Loucy (cell line): ENCODE measurements at regions not wholly inside any gene's neighbourhood (a gene's known extent, or its start where the extent isn't known, plus 50 kb on each side); places are given as distances from the start of the nearest gene placed in this dataset.

Experiments
- H2AFZ ChIP-seq: fragments of 200-600 bp; sonication (generic); 2 replicates; pipeline ENCODE4 v1.6.0; 2016; ENCODE audit warnings: antibody characterized with exemption, mild to moderate bottlenecking, low read length, moderate library complexity
- H3F3A ChIP-seq: fragments of 200-600 bp; 2 replicates; pipeline ENCODE4 v1.6.0; 2016; ENCODE audit warnings: antibody characterized with exemption, low read depth, mild to moderate bottlenecking
- H3K27me3 ChIP-seq: fragments of 200-600 bp; sonication (generic); 2 replicates; pipeline ENCODE4 v1.6.1; 2014; ENCODE audit warnings: low read length, mild to moderate bottlenecking; ENCODE audit not compliant: insufficient read depth, poor library complexity, severe bottlenecking
- H3K36me3 ChIP-seq: fragments of 200-600 bp; sonication (generic); 2 replicates; pipeline ENCODE4 v1.6.1; 2016; ENCODE audit warnings: low read length; ENCODE audit not compliant: insufficient read depth
- H3K4me1 ChIP-seq: fragments of 200-600 bp; sonication (generic); 2 replicates; pipeline ENCODE4 v1.5.1; 2014; ENCODE audit warnings: low read length, mild to moderate bottlenecking; ENCODE audit not compliant: insufficient read depth, poor library complexity, severe bottlenecking
- H3K4me2 ChIP-seq: fragments of 200-600 bp; sonication (generic); 2 replicates; pipeline ENCODE4 v1.6.0; 2014; ENCODE audit warnings: antibody characterized with exemption, low read length, low read depth, mild to moderate bottlenecking; ENCODE audit not compliant: poor library complexity, severe bottlenecking
- H3K4me3 ChIP-seq: fragments of 200-600 bp; sonication (generic); 2 replicates; pipeline ENCODE4 v1.5.1; 2014; ENCODE audit warnings: low read length, mild to moderate bottlenecking, mixed read lengths; ENCODE audit not compliant: poor library complexity, severe bottlenecking
- H3K79me2 ChIP-seq: fragments of 200-600 bp; sonication (generic); 2 replicates; pipeline ENCODE4 v1.6.1; 2014; ENCODE audit warnings: low read length; ENCODE audit not compliant: insufficient read depth
- H3K9ac ChIP-seq: fragments of 200-600 bp; sonication (generic); 2 replicates; pipeline ENCODE4 v1.6.0; 2014; ENCODE audit warnings: mild to moderate bottlenecking, low read depth, low read length, moderate library complexity; ENCODE audit not compliant: poor library complexity, severe bottlenecking
- H3K9me2 ChIP-seq: fragments of 200-600 bp; sonication (generic); replicated peaks from 2 replicates; pipeline ENCODE4 v1.6.1; 2016; ENCODE audit warnings: low read depth, low read length, mixed read lengths
- H3K9me3 ChIP-seq: fragments of 200-600 bp; sonication (generic); 2 replicates; pipeline ENCODE4 v1.6.1; 2014; ENCODE audit warnings: mild to moderate bottlenecking, antibody characterized with exemption, low read length, low read depth; ENCODE audit not compliant: insufficient read depth
- H4K20me1 ChIP-seq: fragments of 200-600 bp; sonication (generic); 2 replicates; pipeline ENCODE4 v1.6.0; 2014; ENCODE audit warnings: antibody characterized with exemption, low read length, mild to moderate bottlenecking; ENCODE audit not compliant: insufficient read depth, poor library complexity, severe bottlenecking
- EZH2phosphoT487 ChIP-seq: fragments of 200-600 bp; IDR thresholded peaks from 2 replicates; pipeline ENCODE4 v1.6.1; 2018; ENCODE audit warnings: antibody characterized with exemption, mild to moderate bottlenecking, moderate library complexity, borderline replicate concordance
- TF ChIP-seq, protein P1 (sequence below): fragments of 200-600 bp; sonication (generic); conservative IDR thresholded peaks from 2 replicates; pipeline ENCODE4 v1.5.1; 2014; ENCODE audit warnings: mild to moderate bottlenecking, antibody characterized with exemption, low read length

DNA sequence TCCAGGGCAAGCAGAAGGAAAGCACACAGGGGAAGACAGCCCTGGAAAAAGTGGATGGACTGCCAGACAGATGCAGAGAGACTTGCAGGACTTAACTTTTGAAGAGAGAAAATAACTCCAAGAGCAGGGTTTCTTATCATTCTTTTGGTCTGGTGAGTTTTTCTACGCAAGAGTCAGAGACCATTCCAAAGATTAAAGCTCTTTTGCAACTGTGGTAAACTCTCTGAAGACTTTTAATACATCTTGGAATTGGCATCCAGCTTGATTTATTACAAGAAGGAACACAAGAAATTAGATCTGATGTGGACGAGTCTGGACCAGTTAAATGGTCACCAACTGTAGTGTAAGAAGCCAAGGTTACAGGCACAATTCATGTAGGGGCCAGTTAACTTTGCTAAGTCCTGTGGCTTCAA is 153.4 kb downstream of the SIPA1L2 start:
- Histone ChIP-seq H4K20me1 (no peaks in the 10 kb centered on the region), H3K27me3 (no peaks in the 10 kb centered on the region)

DNA sequence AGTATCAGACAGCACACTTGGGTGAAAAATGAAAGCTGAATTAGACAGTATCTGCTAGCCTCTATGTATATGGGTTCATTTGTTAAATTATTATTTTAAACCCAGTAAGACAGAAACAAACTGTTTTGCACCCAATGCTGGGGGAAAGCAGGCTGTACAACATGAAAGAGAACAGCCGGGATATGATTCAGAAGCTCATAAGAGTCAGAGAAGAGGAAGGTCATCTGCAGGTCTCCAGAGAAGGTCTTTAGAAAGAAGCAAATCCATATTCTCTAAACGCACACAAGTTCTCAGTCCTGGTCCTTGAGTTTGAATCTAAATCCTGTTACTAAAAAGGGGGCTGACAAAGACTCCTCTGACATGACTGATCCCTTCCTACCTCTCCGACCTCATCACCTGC is 155.1 kb downstream of the SIPA1L2 start:
- no peaks in the 10 kb centered on the region for H3K9me2 ChIP-seq
- no peak overlapping the region for H3K4me2 ChIP-seq
- no peaks in the 10 kb centered on the region for H3K27me3 ChIP-seq
- peaks cover 35% of the 10 kb centered on the region for H3K4me1 ChIP-seq
- TF ChIP-seq, protein P1, sequence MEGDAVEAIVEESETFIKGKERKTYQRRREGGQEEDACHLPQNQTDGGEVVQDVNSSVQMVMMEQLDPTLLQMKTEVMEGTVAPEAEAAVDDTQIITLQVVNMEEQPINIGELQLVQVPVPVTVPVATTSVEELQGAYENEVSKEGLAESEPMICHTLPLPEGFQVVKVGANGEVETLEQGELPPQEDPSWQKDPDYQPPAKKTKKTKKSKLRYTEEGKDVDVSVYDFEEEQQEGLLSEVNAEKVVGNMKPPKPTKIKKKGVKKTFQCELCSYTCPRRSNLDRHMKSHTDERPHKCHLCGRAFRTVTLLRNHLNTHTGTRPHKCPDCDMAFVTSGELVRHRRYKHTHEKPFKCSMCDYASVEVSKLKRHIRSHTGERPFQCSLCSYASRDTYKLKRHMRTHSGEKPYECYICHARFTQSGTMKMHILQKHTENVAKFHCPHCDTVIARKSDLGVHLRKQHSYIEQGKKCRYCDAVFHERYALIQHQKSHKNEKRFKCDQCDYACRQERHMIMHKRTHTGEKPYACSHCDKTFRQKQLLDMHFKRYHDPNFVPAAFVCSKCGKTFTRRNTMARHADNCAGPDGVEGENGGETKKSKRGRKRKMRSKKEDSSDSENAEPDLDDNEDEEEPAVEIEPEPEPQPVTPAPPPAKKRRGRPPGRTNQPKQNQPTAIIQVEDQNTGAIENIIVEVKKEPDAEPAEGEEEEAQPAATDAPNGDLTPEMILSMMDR: no peak
- no peak for TF ChIP-seq EZH2phosphoT487
- no peaks in the 10 kb centered on the region for H4K20me1 ChIP-seq
- H3K79me2 ChIP-seq: no peaks in the 10 kb centered on the region
- peaks cover 15% of the 10 kb centered on the region; the same call in 1 of the 2 replicates for H3K36me3 ChIP-seq
- no peak overlapping the region for H3K9ac ChIP-seq
- no peaks in the 10 kb centered on the region for H3K9me3 ChIP-seq
- no peaks in the 10 kb centered on the region for H3F3A ChIP-seq
- H3K4me3 ChIP-seq: no peak overlapping the region
- H2AFZ ChIP-seq: no peak overlapping the region

More for the DNA sequence above, 153.4 kb downstream of the SIPA1L2 start:
- H3F3A ChIP-seq: no peaks in the 10 kb centered on the region
- peaks cover 10% of the 10 kb centered on the region; the same call in 1 of the 2 replicates for H3K36me3 ChIP-seq
- TF ChIP-seq EZH2phosphoT487: no peak
- TF ChIP-seq, protein P1: no peak
- no peak overlapping the region for H2AFZ ChIP-seq
- no peak overlapping the region for H3K9ac ChIP-seq
- no peaks in the 10 kb centered on the region for H3K9me3 ChIP-seq
- H3K79me2 ChIP-seq: no peaks in the 10 kb centered on the region
- H3K4me2 ChIP-seq: no peak overlapping the region
- peaks cover 35% of the 10 kb centered on the region for H3K4me1 ChIP-seq
- H3K9me2 ChIP-seq: no peaks in the 10 kb centered on the region
- no peak overlapping the region for H3K4me3 ChIP-seq

DNA sequence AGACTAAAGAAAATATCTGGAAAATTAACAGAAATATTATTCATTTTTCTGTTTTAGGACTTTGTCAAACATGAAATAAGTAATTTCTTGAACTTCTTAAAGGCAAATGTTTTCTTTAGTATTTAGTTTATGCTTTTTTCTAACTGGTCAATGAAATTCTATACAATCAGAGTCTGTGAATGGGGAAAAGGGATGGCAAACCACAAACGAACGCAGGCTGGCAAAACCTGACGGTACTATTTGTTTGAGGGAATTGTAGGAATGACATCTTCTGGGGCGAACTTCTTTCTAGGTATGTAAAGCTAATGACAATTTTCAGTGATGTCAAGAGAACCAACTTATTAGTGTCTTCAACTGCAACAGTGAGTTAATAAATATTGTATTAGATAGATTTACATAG is 156.0 kb downstream of the SIPA1L2 start:
- no peaks in the 10 kb centered on the region for H3F3A ChIP-seq
- no peak overlapping the region for H2AFZ ChIP-seq
- no peaks in the 10 kb centered on the region for H3K27me3 ChIP-seq
- H3K4me3 ChIP-seq: no peak overlapping the region
- no peak for TF ChIP-seq EZH2phosphoT487
- TF ChIP-seq, protein P1: no peak
- H3K36me3 ChIP-seq: peaks cover 9% of the 10 kb centered on the region; the same call in 1 of the 2 replicates
- H3K4me1 ChIP-seq: peaks cover 35% of the 10 kb centered on the region
- no peak overlapping the region for H3K4me2 ChIP-seq
- H3K9me3 ChIP-seq: no peaks in the 10 kb centered on the region
- no peaks in the 10 kb centered on the region for H3K9me2 ChIP-seq
- no peaks in the 10 kb centered on the region for H4K20me1 ChIP-seq
- no peak overlapping the region for H3K9ac ChIP-seq
- H3K79me2 ChIP-seq: no peaks in the 10 kb centered on the region
